B cell (primary cell): ENCODE measurements at regions not wholly inside any gene's neighbourhood (a gene's known extent, or its start where the extent isn't known, plus 50 kb on each side); places are given as distances from the start of the nearest gene placed in this dataset.

Experiments used
- CTCF ChIP-seq: fragments of 200-600 bp; IDR thresholded peaks from one replicate; pipeline ENCODE4 v1.8.0; 2022; ENCODE audit warnings: antibody characterized with exemption, mild to moderate bottlenecking
- EZH2 ChIP-seq: IDR thresholded peaks from 2 replicates; pipeline ENCODE4 v1.6.1; 2012; ENCODE audit warnings: borderline replicate concordance, low read depth, mild to moderate bottlenecking, moderate library complexity, low read length; ENCODE audit not compliant: insufficient read depth, poor library complexity, severe bottlenecking

DNA sequence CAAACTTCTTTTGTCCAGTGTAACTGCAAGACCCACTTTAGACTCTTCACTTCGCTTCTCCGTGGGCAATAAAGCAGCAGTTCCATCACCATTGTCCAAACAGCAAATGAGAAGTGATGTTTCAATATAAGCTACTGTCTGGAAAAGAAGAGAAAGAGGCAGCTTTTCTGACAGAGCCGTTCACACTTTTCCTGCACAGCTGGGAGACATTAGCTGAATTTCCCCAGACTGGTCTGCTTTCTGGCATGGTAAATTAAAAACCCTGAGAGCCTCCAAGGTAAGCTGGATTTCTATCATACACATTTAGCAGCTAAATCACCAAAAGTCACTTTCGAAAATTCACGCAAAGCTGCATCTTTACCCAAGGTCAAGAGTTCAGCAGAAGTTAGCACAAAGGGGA, 108.5 kb upstream of the CMC1 start:
- TF ChIP-seq CTCF, result no peak
- no peak for TF ChIP-seq EZH2
